ENCODE measurements at regions not wholly inside any gene's neighbourhood (a gene's known extent, or its start where the extent isn't known, plus 50 kb on each side); places are given as distances from the start of the nearest gene placed in this dataset.

GRCh38 chr13:99027661-99028425 lies 50.0 kb upstream of the DOCK9 start:
- intact Hi-C loops (cut with micrococcal nuclease): no loop called here
- DNase-seq (no peak), ATAC-seq (no peak)

DNA sequence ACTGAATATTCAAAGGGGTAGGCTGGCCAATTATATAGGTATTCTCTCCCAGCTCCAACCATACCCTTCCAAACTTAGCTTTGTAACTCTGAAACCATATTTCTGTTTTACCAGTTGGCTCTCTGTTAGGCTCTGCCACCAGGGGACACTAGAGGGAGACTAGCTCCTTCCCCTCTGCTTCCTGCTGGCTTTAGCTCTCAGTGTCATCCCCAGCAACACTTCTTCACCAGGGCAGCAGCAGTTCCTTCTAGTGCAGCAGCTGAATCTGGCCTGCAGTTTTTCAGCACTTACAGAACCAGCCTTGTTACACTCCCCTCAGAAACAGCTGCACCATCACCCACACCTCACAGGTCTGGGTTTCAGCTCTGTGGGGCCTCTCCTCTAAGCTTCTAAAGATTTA lies 51.0 kb upstream of the DOCK9 start:
- no peak for DNase-seq
- ATAC-seq: no peak
- intact Hi-C loops (cut with micrococcal nuclease): no loop called here

- no peak for ATAC-seq
- no peak for DNase-seq
- intact Hi-C loops (cut with micrococcal nuclease): no loop called here
Measured at GRCh38 chr13:99029576-99029975, 51.7 kb upstream of the DOCK9 start.

GRCh38 chr13:99030326-99030725 lies 52.5 kb upstream of the DOCK9 start:
- intact Hi-C loops (cut with micrococcal nuclease): loop anchor here (5.0 kb wide), 1 partner anchor 188 kb away; no protein-coding TSS in a partner anchor
- ATAC-seq: no peak
- no peak for DNase-seq

- ATAC-seq: no peak
- intact Hi-C loops (cut with micrococcal nuclease): loop anchor here (5.0 kb wide), 1 partner anchor 190 kb away; no protein-coding TSS in a partner anchor
- DNase-seq: no peak
Measured at GRCh38 chr13:99031832-99032231, 54.0 kb upstream of the DOCK9 start.

GRCh38 chr13:99033814-99034213 lies 56.0 kb upstream of the DOCK9 start:
- intact Hi-C loops (cut with micrococcal nuclease): loop anchor here (5.0 kb wide), 1 partner anchor 192 kb away; no protein-coding TSS in a partner anchor
- no peak for DNase-seq
- ATAC-seq: peak; percentile 77

GRCh38 chr13:99034333-99035085 lies 56.6 kb upstream of the DOCK9 start:
- intact Hi-C loops (cut with micrococcal nuclease): loop anchor here (5.0 kb wide), 1 partner anchor 192 kb away; no protein-coding TSS in a partner anchor
- no peak for ATAC-seq
- DNase-seq: no peak

DNA sequence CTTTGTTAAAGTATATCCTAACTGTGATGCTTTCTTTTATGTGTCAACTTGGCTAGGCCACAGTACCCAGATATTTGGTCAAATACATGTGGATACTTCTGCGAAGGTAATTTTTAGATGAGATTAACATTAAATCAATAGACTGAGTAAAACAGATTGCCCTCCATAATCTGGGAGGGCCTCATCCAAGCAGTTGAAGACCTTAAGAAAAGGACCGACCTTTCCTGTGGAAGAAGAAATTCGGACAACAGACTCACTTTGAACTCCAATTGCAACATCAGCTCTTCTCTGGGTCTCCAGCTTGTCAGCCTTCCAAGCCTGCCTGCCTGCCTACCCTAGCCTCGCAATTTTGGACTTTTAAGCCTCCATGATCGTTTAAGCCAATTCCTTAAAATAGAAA lies 57.9 kb upstream of the DOCK9 start:
- DNase-seq (no peak), ATAC-seq (no peak)
- intact Hi-C loops (cut with micrococcal nuclease): no loop called here

- DNase-seq (no peak), ATAC-seq (no peak)
- intact Hi-C loops (cut with micrococcal nuclease): no loop called here
Measured at GRCh38 chr13:99037756-99038155, 59.9 kb upstream of the DOCK9 start.

DNA sequence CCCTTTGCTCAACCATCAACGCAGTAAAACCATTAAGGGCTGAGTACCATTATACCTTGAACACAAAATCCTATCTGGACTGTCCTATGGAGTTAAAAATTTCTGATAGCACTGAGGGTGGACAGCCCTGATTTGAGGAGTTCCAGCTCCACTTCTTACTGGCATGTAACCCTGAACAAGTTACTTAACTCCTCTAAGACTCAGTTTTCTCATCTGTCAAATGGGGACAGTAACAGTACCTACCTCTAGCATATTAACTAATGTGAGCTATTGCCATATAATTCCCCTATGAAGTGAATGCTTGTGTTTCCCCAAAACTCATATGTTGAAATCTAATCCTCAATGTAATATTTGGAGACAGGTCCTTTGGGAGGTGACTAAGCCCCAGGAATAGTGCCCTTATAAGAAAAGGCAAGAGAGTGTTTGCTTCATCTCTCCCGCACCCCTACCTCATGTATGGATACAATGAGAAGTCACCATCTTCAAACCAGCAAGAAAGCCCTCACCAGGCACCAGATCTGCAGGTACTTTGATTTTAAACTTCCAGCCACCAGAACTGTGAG lies 61.9 kb upstream of the DOCK9 start:
- intact Hi-C loops (cut with micrococcal nuclease): no loop called here
- DNase-seq (no peak), ATAC-seq (no peak)

GRCh38 chr13:99040536-99041131 lies 62.8 kb upstream of the DOCK9 start:
- no peak for ATAC-seq
- no peak for DNase-seq
- intact Hi-C loops (cut with micrococcal nuclease): no loop called here

DNA sequence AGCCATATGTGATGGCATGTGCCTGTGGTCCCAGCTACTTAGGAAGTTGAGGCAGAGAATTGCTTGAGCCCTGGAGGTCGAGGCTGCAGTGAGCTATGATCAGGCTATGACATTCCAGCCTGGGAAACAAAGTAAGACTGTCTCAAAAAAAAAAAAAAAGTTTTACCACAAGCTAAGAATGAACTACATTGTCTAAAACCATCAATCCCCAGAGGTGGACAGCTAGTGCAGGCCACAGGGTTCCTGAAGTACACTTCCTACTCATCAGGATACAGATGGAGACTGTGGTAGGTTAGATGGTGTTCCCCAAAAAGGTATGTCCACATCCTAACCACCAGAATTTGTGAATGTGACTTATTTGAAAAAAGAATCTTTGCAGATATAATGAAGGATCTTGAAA lies 63.5 kb upstream of the DOCK9 start:
- intact Hi-C loops (cut with micrococcal nuclease): no loop called here
- ATAC-seq (no peak), DNase-seq (no peak)

DNA sequence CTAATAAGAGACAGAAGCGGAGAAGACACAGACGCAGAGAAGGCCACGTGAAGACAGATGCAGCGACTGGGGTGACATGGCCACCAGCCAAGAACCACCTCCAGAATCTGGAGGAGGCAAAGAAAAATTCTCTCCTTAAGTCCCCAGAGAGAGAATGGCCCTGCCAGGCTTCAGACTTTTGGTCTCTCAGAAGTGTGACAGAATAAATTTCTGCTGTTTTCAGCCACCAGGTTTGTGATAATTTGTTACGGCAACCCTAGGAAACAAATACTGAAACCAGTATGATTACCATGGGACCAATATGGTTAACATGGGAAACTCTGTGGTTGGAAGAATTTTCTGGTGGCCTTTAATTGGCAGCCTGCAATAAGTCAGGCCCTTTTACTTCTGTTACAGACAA lies 63.9 kb upstream of the DOCK9 start:
- DNase-seq: no peak
- ATAC-seq: no peak
- intact Hi-C loops (cut with micrococcal nuclease): no loop called here

DNA sequence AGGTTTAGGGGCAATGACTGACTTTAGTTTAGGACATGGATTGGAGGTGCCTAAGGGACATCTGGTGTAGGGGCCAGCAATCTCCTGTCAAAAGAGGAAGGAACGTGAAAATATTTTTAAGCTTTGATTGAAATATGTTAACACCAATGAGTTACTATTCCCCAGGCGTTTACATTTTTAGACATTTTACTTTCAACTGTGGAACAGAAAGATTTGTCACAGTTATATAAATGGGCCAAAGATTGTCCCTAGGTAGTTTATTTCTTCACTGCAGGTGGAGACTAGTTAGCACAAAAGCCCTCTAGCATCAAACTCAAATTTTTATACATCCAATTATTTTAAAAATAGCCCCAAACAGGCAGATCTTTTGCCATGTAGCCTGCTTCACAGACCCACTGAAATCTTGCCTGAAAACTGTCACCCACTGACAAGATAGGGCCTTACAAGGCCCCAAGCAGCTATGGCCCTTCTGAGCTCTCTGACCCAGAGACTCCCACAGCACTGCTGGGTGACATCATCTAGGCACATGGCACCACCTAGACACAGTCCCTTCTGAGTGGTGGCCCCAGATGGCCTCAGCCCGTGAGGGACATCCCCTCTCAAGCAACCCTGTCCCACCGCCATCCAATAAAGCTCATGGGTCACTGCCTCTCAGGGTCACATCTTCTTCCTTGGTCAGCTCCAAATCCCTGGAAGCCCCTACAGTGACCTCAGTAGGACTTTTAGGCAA lies 64.8 kb upstream of the DOCK9 start:
- intact Hi-C loops (cut with micrococcal nuclease): no loop called here
- ATAC-seq (no peak), DNase-seq (no peak)

GRCh38 chr13:99043831-99044231 lies 66.0 kb upstream of the DOCK9 start:
- no peak for DNase-seq
- intact Hi-C loops (cut with micrococcal nuclease): no loop called here
- no peak for ATAC-seq

DNA sequence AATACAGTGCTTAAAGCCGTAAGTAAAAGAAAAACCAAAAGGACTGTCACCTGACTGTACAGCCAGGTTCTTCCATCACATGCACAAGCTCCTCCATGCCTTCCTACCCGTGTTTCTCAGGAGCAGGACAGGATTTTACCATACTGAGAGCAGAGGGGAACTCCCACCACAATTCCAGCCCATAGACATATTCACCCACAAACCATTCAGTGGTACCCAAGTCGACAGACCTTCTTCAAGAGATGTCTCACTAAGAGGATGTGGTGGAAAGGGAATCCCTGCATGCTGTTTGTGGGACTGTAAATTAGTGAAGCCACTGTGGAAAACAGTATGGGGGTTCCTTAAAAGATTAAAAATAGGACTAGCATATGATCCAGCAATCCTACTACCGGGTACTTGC lies 66.9 kb upstream of the DOCK9 start:
- no peak for DNase-seq
- ATAC-seq: no peak
- intact Hi-C loops (cut with micrococcal nuclease): no loop called here

- DNase-seq (no peak), ATAC-seq (no peak)
- intact Hi-C loops (cut with micrococcal nuclease): no loop called here
Measured at GRCh38 chr13:99045396-99045795, 67.5 kb upstream of the DOCK9 start.

GRCh38 chr13:99046851-99047250 lies 69.0 kb upstream of the DOCK9 start:
- ATAC-seq (peak; percentile 8), DNase-seq (no peak)
- intact Hi-C loops (cut with micrococcal nuclease): no loop called here

GRCh38 chr13:99050983-99051488 lies 73.2 kb upstream of the DOCK9 start:
- DNase-seq (no peak), ATAC-seq (no peak)
- intact Hi-C loops (cut with micrococcal nuclease): no loop called here
